ENCODE measurements at regions not wholly inside any gene's neighbourhood (a gene's known extent, or its start where the extent isn't known, plus 50 kb on each side); places are given as distances from the start of the nearest gene placed in this dataset.

DNA sequence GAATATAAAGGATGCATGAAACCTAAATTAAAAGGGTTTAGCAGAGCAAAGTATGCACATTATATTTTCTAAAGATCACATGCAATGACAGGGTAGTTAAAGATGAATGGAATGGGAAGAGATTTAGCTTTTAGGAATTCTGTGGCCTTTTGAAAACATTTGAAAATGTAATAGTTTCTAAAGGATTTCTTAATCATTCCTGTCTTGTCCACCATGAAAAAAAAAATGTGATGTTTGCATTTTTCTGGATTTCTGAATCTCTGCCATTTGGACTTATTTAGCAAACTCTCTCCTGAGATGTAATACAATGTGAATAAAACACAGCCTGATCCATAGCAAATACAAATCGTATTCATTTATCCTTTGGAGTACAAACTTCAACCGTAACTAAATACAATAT, 126.6 kb upstream of the RAB11FIP2 start:
- no peak for DNase-seq

DNA sequence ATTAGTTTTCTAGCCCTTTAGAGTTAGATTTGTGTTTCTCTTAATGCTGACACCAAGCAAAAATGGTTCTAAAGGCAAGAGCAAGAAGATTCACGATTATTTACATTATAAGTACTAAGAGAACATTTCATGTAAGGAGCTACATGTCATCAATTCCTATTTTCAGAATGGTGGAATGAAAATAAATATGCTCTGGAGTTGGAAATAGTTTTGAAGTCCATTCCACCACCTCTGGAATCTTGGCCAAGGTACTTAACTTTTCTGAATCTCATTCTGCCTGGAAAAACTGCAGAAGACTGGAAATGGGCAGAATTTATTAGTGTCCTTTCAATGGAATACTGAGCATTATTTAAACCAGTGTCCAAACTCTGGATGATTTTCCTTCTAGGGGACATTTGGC, 125.1 kb upstream of the RAB11FIP2 start:
- DNase-seq, result no peak

DNA sequence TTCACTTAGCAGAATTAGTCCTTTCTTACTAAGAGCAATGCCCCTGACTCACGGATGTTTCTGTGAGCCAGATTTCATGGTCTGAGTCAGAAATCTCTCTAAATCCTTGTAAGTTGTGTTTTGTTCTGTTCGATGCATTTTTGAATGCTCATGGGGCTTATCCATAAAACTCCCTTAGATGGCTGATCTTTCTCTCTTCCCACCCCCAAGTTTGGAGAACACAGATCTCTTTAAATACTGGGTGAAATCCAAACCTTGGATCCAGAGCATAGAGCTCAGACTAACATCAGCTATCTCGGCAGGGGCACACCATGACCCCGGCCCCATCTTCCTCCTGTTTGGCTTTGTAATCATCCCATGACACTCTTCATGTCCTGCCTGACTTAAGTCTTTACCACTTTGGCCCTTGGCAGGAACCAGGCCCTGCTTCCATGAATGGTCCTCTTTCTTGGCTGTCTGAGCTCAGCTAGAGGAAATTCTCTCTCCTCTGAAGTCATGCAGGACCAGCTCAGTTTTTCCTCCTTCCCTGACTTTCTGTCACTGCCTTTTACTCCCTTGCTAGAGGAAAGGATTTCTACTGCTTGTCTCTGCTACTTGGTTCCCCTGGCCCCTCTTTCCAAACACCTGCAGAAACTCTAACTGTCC, 120.4 kb upstream of the RAB11FIP2 start:
- no peak for DNase-seq

DNA sequence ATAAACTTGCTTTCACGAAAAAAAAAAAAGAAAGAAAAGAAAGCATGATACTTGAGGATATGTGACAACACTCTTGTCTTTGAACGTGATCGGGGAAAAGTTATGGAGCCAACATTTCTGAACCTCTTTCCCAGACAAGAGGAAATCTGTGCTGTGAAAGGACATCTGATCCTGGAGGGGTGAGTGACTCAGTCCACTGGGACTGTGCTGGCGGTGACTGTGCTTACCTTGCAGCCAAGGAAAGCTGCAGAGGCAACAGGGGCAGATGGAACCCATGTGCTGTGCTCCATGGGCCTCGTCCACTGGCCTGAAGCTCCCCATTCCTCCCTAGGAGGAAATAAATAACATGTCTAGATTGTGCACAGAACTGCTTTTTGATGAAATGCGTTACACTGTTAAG, 116.5 kb upstream of the RAB11FIP2 start:
- DNase-seq, result no peak

DNA sequence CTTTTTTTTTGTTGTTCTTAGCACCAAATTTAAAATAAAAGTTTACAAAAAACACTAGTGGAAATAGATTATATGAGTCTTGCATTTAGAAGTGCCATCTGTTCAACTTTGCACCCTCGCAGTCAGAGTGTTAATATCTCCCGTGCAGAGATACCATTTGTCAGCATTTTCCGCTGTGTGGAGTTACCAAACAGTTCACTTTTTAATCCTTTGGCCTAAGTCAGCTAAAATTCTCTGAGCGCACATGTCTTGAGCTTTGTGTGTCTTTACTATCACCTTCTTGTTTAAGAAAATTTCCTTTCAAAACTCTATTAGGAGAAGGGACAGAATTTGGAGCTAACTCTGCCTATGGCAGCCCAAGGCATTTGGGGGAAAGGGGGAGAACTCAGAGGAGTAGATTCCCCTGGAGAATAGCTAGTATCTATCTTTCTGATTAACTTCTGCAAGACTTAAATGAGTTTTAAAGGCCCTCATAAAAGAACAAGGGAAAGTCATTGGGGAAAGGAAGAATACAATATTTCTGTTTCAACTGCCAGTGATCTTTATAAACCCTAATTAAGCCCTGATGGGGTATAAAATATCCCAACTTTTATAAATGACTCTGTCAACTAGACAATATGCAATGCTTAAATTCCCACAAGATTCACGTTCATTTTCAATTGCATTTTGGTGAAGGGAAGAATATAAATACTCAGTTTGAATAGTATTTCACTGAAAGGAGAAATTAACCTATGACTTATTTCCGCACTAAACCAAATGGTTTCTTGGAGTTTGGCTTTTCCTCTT, 114.9 kb upstream of the RAB11FIP2 start:
- no peak for DNase-seq

DNA sequence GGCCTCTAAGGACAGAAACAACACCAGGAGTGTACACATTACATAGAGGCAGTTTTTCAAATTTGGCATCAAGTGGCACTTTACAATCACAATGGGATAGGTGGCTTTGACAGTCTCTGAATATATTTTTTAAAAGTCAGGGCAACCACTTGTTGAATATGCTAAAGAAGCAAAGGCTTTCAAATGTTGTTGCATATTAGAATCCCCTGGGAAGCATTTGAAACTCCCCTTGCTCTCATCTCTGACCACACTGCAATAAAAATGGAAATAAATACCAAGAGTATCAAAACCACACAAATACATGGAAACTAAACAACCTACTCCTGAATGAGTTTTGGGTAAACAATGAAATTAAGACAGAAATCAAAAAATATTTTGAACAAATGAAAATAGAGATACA, 106.5 kb upstream of the RAB11FIP2 start:
- no peak for DNase-seq

DNA sequence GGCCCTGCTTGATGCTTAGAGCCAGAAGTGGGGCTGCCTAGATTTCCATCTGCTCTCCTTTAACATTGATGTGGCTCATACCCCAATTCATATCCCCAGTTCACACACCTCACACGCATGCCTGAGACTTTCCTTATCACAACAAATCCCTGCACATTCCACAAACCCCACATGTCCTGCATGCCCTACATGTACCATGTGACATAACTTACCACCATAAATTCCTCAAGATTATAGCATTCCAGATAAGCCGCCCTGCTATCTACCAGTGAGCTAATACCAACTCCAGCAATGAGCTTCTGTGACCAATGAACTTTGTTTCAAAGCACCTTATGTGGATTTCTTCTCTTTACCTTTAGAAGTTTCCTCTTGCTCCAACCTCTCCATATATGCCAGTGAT, 104.7 kb upstream of the RAB11FIP2 start:
- no peak for DNase-seq

DNA sequence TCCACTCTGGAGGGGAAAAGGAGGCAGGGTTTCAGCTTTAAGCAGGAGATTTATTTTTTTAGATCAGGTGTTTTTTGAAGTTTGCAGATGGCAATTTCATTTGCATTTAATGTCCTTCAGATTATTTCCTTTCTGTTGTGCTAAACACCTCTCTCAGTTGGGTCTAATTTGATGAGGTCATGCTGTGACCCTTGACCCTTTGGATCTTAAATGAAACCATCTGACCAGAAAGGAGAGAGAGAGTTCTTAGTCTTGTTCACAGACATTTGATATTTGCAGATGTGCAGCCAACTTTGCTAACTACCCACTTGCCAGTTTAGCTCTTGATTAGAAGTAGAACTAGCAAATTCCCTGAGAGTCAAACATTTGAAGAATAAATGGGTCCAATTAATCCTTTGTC, 101.5 kb upstream of the RAB11FIP2 start:
- DNase-seq, result no peak

DNA sequence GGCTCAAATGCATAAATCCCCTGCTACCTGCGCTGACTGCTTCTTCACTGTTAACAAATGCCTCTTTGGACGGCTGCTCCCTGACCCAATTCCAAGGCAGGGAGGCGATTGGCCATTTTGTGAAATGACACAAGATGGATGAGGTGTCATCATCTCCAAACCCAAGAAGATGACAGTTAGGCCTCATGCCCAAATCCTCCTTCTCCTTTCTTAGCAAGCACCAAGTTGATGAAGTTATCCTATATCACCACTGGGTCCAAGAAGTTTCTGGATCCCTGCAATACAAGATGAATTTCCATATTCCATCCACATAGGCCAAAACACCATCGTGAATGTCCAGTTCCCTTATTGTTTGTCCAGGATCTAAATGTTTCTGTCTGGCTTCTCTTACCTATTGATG, 98.5 kb upstream of the RAB11FIP2 start:
- no peak for DNase-seq

DNA sequence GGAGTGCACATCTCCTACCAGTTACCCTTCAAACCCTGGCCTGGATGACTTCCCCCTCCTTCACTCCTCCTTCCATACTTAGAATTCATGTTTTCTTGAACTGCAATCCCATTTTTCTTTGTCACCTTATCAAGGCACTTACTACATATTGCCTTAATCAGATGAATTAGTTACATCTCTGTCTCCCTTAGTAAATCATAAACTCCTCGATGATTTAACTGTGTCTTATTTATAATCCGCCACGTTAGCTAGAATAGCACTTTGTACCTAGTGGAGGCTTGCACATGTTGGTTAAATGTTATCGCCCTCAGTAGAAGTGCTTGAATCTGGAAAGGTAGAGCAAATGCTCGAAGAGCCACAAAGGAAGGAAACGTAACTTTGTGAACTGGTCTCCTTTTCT, 94.7 kb upstream of the RAB11FIP2 start:
- no peak for DNase-seq

DNA sequence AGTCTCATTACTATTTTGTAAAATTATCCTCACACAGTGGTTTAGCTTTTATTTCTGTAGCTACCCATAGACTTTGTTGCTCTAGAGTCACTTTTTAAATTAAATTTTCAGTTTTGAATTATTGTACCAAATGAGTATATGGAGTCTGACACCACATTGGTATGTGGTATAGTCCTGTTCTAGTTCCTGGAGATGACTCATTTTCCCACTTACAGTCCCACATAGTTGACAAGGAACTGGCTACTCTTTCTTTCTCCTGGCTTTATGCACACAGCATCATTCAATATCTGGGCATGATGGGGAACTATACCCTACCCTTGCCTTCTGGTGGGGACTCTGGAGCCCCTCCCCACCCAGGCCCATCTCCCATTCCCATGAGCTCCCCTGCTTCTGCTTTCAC, 92.6 kb upstream of the RAB11FIP2 start:
- no peak for DNase-seq

DNA sequence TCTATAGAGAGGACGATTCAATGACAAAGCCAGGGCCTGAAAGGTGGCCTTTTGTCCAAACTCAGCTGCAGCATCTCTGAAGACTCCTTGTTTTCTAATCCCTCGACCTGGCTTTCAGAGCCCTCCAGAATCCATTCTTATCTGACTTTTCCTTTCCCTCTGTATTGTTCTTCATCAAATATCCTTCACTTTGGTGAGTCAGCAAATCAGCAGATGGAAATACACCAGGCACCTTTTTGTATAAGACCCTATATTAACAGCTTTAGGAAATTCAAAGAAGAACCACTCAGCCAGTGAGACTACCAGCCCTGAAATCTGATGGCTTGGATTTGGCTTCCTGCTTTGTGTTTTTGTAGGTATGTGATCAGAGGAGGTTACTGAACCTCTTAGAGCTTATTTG, 81.9 kb upstream of the RAB11FIP2 start:
- no peak for DNase-seq

DNA sequence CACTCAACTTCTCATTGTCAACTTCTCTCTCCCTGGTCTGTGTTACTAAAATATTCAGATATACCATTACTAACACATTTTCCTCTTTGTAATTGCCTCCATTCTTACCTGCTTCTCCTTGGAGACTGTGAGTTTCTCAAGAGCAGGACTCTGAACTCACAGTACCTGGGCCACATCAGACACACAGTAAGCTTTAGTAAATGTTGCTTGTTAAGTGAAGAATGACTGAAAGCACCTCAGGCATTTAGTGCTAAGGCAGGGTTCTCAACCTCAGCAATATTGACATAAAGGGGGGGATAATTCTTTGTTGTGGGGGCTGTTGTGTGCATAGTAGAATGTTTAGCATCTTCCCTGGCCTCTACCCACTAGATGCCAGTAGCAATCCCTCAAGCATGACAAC, 72.0 kb upstream of the RAB11FIP2 start:
- DNase-seq, result no peak

DNA sequence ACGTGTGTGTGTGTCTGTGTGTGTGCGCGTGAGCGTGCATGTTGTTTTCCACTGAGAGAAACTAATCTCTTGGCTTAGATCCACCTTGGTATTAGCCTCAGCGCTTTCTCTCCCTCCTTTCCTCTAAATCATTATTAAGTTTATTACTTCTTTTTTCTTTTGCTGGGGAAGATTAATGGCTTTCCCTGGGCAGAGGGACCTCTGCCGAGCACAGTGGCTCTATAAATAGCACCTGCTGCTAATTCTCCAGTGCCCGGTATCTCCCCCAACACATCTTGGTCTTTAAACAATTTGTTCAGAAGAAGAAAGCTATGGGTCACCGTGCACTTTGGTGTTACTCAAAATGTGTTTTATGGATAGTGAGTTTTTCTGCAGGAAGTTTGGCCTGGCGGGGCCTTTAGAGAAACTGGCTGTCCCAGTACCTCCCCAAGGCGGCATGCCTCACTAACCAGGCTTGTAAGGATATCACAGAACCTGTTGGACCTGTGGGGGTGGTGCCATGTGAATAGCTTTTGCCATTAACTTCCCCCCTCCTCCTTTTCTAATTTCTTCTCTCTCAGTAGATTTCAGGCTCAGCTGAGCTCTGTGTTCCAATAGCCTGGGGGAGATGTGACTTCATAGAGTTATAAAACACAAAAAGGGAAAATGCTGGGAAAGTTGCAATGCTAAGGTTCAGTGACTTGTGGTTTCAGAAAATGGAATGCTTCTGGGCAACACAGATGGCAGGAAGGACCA, 70.1 kb upstream of the RAB11FIP2 start:
- no peak for DNase-seq

DNA sequence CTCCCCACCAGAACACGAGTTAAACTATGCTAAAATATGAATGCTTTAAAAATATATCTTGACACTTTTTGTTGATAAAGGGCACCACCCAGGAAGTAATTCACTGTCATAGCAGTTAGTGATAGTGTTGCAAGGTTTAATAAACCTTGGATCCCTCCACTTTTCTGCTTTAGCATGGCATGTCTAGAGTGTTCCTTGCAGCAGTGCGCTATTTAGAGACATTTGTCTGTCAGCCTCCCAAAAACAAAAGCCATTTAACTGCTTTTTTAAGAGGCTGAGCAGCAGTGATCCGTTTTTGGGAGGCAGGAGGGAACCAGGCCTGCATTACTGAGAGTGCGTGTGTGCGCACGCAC, 69.6 kb upstream of the RAB11FIP2 start:
- no peak for DNase-seq

DNA sequence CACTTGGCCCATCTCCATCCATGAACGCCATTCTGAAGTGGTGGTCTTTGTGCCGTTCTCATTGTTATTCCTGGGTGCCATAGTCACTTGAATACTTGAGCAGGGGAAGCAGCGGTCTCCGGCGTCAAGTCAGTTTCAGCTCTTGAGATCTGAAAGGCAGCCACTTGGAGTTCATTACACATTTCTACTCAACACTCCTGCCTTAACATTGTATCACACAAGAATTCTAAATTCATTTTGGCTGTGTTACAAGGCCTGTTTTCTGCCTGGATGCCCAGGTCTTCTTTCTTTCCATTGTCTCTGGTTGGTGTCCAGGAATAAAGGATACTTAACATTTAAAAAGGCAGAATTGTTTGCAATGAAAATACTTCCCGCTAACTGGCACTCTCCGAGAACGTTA, 69.0 kb upstream of the RAB11FIP2 start:
- DNase-seq, result no peak

DNA sequence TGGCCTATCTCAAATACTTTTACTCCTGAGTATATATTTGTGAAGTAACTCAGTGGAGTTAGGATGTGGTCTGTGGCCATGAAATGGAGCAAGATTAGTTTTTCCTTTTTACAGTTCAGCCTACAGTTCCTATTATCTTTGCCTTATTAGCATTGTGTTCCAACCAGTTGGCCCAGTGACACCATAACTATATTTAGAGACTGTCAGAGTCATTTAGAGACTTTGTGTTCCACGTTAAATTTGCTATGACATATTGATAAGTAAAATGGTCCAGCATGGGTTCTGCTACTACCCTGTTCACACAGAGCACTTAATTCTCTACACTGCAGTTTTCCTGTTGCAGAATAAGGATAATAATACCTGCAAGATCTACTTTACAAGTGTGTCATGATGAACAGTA, 68.3 kb upstream of the RAB11FIP2 start:
- DNase-seq, result no peak

DNA sequence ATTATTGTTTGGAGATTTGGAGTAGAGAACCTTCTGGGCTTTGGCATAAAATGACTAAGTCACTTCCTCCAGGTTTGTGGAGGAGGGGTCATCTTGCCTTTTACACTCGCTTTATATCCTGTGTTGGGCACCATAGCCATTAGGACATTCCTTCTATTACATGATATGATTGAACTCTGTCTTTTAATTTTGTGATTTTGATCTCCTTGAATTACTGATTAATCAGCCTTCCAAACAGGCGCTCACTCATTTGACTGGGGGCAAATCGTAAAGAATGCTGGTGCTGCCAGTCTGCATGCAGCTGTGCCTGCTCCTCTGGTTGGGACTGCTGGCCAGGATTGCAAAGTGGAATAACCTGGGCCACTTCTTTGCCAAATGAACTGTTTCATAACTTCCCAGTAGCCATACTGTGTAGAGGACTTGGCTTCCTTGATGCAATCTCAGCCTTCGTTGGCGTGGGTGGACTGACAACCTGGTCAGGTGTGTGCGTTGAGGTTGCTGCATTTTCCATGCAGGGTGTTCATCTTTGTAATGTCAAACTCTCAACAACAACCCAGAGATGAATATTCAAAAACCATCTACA, 65.9 kb upstream of the RAB11FIP2 start:
- DNase-seq, result no peak

DNA sequence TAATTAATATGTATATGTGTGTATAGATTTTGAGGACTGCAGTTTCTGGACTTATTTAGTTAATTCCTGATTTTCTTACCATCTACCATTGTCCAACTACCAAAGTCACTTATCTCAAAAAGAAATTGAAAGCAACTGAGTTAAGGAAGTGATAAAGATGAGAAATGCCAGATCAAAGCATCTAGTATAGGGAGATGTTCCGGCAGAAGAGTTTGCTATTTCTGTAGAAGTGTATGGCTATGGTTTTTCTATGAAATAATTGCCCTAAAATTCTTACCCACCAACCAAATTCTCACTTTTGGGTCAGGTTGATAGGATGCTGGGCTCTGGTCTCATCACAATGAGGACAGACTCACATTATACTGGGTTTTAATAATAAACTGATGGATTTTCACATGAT, 64.0 kb upstream of the RAB11FIP2 start:
- DNase-seq, result no peak

DNA sequence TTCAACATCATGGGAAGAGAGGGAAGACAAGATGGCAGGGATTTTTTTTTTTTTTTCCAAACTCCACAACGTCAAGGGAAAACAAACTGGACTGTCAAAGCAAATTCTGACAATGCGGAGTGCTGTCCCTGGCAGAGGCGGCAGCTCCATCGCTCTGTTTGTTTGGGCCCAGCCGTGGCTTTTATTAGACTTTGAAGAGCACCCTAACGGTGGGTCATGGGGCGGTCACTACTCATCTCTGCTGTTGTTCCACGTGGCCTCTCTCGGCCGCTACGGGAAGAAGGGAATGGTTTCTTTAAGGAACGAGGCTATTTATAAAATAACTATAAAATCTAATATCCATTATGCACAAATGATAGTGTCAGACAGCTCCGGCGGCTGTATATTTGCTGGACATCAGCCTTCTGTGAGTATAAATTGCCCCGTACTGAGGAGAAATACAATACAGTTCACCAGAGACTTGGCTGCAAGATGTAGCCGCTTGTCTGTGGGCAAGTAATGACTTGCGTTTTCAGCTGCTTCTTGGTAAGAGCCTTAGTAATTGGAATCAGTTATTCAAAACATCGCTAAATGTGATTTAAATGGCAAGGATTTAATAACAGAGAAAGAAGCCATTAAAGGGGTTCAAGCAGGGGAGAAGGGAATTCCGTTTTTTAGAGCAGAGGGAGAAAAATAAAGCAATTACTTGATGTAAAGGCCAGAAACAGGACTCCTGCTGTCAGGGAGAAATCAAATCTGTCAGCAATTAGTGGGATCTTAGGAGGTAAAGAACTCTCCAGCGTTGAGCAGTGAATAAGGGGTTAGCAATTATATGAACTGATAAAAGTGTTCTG, 61.7 kb upstream of the RAB11FIP2 start:
- DNase-seq, result peak; percentile 1 to 33

DNA sequence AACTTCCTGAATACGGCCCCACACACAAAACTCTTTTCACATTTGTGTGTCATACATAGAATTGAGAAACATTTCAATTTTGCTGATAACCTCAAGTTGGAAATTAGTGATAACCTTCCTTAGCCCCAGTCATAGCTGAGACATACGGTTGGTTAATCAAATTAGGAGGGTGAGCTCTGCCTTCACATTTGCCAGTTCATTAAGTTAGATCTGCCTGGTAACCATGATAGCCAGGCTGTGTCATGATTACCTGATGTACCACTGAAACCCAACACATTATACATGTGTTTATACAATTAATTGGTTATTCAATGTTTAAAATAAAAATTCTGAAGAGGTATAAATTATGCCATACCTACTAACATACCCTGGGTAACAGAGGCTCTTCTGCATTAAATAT, 60.8 kb upstream of the RAB11FIP2 start:
- DNase-seq, result no peak

DNA sequence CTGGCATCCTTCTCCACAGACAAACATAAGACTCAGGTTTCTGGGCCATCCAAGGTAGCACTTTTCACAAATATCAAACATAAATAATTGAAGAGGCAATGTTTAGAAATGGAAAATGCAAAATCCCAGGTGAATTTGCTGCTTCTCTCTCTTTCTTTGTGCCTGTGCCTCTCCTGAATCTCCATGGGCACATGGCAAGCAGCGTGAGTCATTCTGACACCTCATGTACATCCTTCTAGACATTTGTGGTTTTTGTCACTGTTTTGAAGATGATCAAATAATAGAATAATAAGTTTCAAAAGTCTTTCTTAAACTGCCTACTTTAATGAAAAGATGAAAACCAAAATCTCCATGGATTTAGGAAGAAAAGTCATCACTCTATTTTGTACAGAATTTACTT, 60.3 kb upstream of the RAB11FIP2 start:
- DNase-seq, result no peak

DNA sequence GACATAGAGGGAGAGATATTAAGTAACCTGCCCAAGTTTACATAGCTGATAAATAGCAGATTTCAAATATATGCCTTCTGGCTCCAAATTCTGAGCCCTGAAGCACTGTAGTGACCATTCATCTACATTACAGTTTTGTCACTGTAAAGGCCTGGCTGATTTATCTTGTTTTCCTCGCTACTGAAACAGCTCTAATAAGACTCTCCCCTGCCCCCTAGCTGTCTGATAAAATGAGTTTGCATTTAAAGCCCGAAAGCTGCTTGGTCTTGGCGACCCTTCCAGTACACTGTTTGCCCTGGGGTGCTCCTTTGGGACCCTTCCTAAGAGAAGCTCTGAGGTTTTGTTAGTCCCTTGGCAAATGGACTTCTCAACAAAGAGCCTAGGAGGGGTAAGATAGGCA, 59.7 kb upstream of the RAB11FIP2 start:
- no peak for DNase-seq

All from NCI-H2081 (cell line).